AG10803 (cell line): ENCODE measurements at regions not wholly inside any gene's neighbourhood (a gene's known extent, or its start where the extent isn't known, plus 50 kb on each side); places are given as distances from the start of the nearest gene placed in this dataset.

Experiments used
- DNase-seq: peaks from one replicate; pipeline ENCODE4 v3.0.0; 2010; ENCODE audit warnings: low read depth
- H3K4me3 ChIP-seq: 2 replicates; pipeline ENCODE4 v1.5.1; 2011; ENCODE audit warnings: mild to moderate bottlenecking, low read length, control low read depth
- CTCF ChIP-seq: conservative IDR thresholded peaks from 2 replicates; pipeline ENCODE4 v1.5.1; 2011; ENCODE audit warnings: mild to moderate bottlenecking, low read length, control low read depth, inconsistent platforms

DNA sequence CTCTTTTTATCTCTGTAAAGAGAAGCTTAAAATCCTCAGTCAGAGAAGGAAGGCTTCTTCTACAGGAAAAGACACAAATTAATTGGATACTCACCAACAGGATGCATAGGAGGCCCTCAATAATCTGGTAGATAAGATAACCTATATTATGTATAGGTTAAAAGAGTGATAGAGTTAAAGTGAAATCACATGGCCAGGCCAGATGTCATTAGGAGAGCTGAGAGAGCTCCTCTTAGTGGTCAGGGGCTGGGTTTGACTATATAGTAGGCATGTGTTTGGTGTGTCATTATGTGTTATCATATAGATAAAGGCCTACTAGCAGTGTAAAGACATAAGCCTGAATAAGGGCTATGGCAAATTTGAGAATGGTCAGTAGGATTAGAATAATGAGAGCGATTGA is 479.3 kb downstream of the EPHA3 start:
- H3K4me3 ChIP-seq, result no peak overlapping the region
- TF ChIP-seq CTCF, result no peak
- DNase-seq, result no peak

- no peak overlapping the region for H3K4me3 ChIP-seq
- no peak for TF ChIP-seq CTCF
- no peak for DNase-seq
These were observed 498.7 kb downstream of the EPHA3 start for GRCh38 chr3:89606151-89606550.

GRCh38 chr3:89612027-89612426 is 504.6 kb downstream of the EPHA3 start:
- no peak overlapping the region for H3K4me3 ChIP-seq
- DNase-seq, result no peak
- TF ChIP-seq CTCF, result no peak

GRCh38 chr3:89613241-89613640 is 505.8 kb downstream of the EPHA3 start:
- no peak for DNase-seq
- TF ChIP-seq CTCF, result no peak
- no peak overlapping the region for H3K4me3 ChIP-seq

GRCh38 chr3:89617706-89618105 is 510.3 kb downstream of the EPHA3 start:
- DNase-seq, result peak; percentile 1
- no peak for TF ChIP-seq CTCF
- H3K4me3 ChIP-seq, result no peak overlapping the region

GRCh38 chr3:89619263-89619662 is 511.8 kb downstream of the EPHA3 start:
- DNase-seq, result no peak
- no peak for TF ChIP-seq CTCF

DNA sequence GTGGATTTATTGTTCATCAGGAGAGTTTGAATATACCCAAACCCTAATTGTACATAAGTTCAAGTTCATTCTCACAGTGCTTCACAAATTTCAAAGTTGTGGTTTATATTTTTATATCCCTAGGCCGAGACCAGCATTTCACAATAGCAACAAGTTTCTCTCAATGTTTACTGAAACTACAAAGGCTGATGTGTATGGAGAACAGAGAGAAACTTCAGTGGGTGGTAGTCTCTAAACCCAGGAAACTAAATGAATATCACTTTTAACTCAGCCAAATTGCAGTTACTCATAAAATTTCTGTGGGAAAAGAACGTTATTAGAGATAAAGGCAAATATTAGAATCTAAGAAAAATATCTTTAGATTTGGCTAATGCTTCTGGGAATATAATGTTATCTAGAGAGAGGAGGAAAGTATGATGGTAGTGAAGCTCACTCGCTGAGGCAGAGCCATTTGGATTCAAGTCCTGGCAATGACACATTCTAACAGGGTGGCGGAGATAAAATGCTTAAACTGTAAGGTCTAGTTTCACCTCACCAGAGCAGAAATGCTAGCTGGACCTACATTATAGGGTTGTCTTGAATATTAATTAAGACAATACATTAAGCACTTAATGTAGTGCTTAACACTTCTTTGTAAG is 514.8 kb downstream of the EPHA3 start:
- H3K4me3 ChIP-seq, result no peak overlapping the region

More at GRCh38 chr3:89619263-89619662, 511.8 kb downstream of the EPHA3 start:
- no peak overlapping the region for H3K4me3 ChIP-seq

More for the DNA sequence above, 514.8 kb downstream of the EPHA3 start:
- no peak for TF ChIP-seq CTCF
- no peak for DNase-seq
